SH-SY5Y (cell line): ENCODE measurements at regions not wholly inside any gene's neighbourhood (a gene's known extent, or its start where the extent isn't known, plus 50 kb on each side); places are given as distances from the start of the nearest gene placed in this dataset.

Experiments used
- GATA2 ChIP-seq: IDR thresholded peaks from 2 replicates; pipeline ENCODE4 v1.6.1; 2011; ENCODE audit warnings: mild to moderate bottlenecking, low read depth, low read length
- GATA3 ChIP-seq: IDR thresholded peaks from 2 replicates; pipeline ENCODE4 v1.6.1; 2011; ENCODE audit warnings: low read depth, mild to moderate bottlenecking, low read length, moderate library complexity

GRCh38 chr6:120993929-120994572 is 340.2 kb downstream of the TBC1D32 start:
- TF ChIP-seq GATA3 (no peak), GATA2 (no peak)
